ENCODE measurements at regions not wholly inside any gene's neighbourhood (a gene's known extent, or its start where the extent isn't known, plus 50 kb on each side); places are given as distances from the start of the nearest gene placed in this dataset.
A peak's percentile ranks its signal among the peaks of the same experiment; 100 is the strongest.

DNA sequence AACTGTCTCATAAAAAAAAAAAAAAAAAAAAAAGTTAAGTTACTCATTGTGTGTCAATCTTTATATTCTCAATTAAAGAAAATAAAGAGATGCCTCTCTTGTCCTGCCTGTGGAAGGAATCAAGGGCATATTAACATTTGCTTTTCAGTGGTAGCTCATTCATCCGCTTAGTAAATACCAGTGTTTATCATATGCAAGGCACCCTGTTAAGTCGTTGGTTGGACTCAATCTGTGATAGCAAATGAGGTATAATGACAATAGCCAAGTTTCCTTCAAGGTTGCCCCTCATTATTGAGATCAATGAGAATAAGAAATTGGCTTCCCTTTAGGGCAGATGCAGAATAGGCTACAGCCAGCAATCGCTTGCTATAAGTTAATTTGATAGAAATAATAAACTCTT is 812.7 kb upstream of the COBL start:
- Histone ChIP-seq H3K9me3 (no peaks in the 10 kb centered on the region), H3K36me3 (ENCODE audit: control insufficient read depth, insufficient read depth, low read length) (no peaks in the 10 kb centered on the region), H3K4me1 (peaks cover 4% of the 10 kb centered on the region), H3K27me3 (replicated peaks; ENCODE audit: control insufficient read depth, insufficient read depth, low read length) (no peaks in the 10 kb centered on the region; the same call in 1 of the 2 replicates), H3K4me3 (ENCODE audit: low read depth, low read length) (no peak overlapping the region)
- Mint-ChIP-seq H3K27me3 (ENCODE audit: insufficient read depth, unreplicated experiment) (no peaks in the 10 kb centered on the region), H3K4me1 (ENCODE audit: low read depth, unreplicated experiment) (peaks cover 7% of the 10 kb centered on the region), H3K36me3 (ENCODE audit: insufficient read depth, unreplicated experiment) (no peaks in the 10 kb centered on the region), H3K4me3 (ENCODE audit: unreplicated experiment) (no peak overlapping the region), H3K27ac (ENCODE audit: unreplicated experiment) (no peak overlapping the region), H3K9me3 (ENCODE audit: unreplicated experiment) (peaks cover 22% of the 10 kb centered on the region)
- TF ChIP-seq, protein P1, sequence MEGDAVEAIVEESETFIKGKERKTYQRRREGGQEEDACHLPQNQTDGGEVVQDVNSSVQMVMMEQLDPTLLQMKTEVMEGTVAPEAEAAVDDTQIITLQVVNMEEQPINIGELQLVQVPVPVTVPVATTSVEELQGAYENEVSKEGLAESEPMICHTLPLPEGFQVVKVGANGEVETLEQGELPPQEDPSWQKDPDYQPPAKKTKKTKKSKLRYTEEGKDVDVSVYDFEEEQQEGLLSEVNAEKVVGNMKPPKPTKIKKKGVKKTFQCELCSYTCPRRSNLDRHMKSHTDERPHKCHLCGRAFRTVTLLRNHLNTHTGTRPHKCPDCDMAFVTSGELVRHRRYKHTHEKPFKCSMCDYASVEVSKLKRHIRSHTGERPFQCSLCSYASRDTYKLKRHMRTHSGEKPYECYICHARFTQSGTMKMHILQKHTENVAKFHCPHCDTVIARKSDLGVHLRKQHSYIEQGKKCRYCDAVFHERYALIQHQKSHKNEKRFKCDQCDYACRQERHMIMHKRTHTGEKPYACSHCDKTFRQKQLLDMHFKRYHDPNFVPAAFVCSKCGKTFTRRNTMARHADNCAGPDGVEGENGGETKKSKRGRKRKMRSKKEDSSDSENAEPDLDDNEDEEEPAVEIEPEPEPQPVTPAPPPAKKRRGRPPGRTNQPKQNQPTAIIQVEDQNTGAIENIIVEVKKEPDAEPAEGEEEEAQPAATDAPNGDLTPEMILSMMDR (IDR thresholded peaks at IDR 0.05; ENCODE audit: insufficient read depth in 1 of 2, low read depth in 1 of 2, low read length in 1 of 2, severe bottlenecking in 1 of 2, unreplicated experiment in 1 of 2), result no peak
- intact Hi-C loops (cut with micrococcal nuclease; ENCODE audit: unreplicated experiment), result no loop called here
- POLR2A ChIA-PET, result no interaction called here
- no TSS peak for BruUV-seq (replicated peaks)
- DNase-seq, result no peak
- CTCF ChIA-PET, result no interaction called here

DNA sequence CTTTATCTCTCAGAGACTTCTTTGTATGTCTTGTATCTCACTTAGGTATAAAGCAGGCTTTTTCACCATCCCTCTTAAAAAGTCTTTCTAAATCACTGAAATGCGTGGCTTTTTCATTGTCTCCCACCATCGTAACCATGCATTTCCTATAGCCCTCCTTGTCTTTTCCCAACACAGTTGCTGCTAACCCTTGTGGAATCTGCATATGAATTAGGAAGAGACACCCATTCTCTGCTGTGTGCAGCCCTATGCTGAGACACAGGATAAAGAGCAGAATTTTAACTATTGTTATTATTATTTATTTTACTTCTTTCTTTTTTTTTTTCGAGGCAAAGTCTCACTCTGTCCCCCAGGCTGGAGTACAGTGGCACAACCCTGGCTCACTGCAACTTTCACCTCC is 804.3 kb upstream of the COBL start:
- H3K27me3 Mint-ChIP-seq (ENCODE audit: insufficient read depth, unreplicated experiment), result no peaks in the 10 kb centered on the region
- POLR2A ChIA-PET, result no interaction called here
- Histone ChIP-seq H3K4me1 (peaks cover 30% of the 10 kb centered on the region), H3K36me3 (ENCODE audit: control insufficient read depth, insufficient read depth, low read length) (no peaks in the 10 kb centered on the region), H3K9me3 (no peaks in the 10 kb centered on the region), H3K27me3 (replicated peaks; ENCODE audit: control insufficient read depth, insufficient read depth, low read length) (no peaks in the 10 kb centered on the region), H3K4me3 (ENCODE audit: low read depth, low read length) (no peak overlapping the region)
- no peaks in the 10 kb centered on the region for H3K9me3 Mint-ChIP-seq (ENCODE audit: unreplicated experiment)
- DNase-seq, result no peak
- CTCF ChIA-PET, result no interaction called here
- H3K4me3 Mint-ChIP-seq (ENCODE audit: unreplicated experiment), result no peak overlapping the region
- no peak overlapping the region for H3K27ac Mint-ChIP-seq (ENCODE audit: unreplicated experiment)
- intact Hi-C loops (cut with micrococcal nuclease; ENCODE audit: unreplicated experiment), result no loop called here
- TF ChIP-seq, protein P1 (IDR thresholded peaks at IDR 0.05; ENCODE audit: insufficient read depth in 1 of 2, low read depth in 1 of 2, low read length in 1 of 2, severe bottlenecking in 1 of 2, unreplicated experiment in 1 of 2), result no peak
- H3K4me1 Mint-ChIP-seq (ENCODE audit: low read depth, unreplicated experiment), result peaks cover 28% of the 10 kb centered on the region
- no TSS peak for BruUV-seq (replicated peaks)
- no peaks in the 10 kb centered on the region for H3K36me3 Mint-ChIP-seq (ENCODE audit: insufficient read depth, unreplicated experiment)

DNA sequence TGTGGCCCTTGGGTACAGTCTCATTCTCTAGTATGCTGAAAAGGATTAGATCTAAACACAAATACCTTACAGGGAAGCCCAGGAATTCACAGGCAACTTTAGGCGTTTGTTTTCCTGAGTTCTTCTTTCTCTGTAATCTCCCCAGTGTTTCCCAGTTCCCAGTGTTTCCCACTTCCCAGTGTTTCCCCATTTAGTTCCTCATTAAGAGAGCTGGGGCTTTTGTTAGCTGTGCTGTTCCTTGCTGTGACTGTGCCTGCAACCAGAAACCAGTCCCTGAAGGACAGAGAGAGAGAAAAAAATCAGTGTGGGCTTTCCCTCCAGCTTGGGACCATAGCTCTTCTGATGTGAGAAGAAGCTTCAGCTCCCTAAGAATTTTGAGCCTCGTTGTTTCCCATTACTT is 802.9 kb upstream of the COBL start:
- Histone ChIP-seq H3K4me1 (peaks cover 28% of the 10 kb centered on the region), H3K36me3 (ENCODE audit: control insufficient read depth, insufficient read depth, low read length) (no peaks in the 10 kb centered on the region), H3K27me3 (replicated peaks; ENCODE audit: control insufficient read depth, insufficient read depth, low read length) (no peaks in the 10 kb centered on the region), H3K9me3 (no peaks in the 10 kb centered on the region), H3K4me3 (ENCODE audit: low read depth, low read length) (no peak overlapping the region)
- Mint-ChIP-seq H3K4me1 (ENCODE audit: low read depth, unreplicated experiment) (peaks cover 24% of the 10 kb centered on the region), H3K9me3 (ENCODE audit: unreplicated experiment) (no peaks in the 10 kb centered on the region), H3K36me3 (ENCODE audit: insufficient read depth, unreplicated experiment) (no peaks in the 10 kb centered on the region), H3K27me3 (ENCODE audit: insufficient read depth, unreplicated experiment) (no peaks in the 10 kb centered on the region), H3K4me3 (ENCODE audit: unreplicated experiment) (no peak overlapping the region), H3K27ac (ENCODE audit: unreplicated experiment) (peak overlapping the region; percentile 34)
- BruUV-seq (replicated peaks), result no TSS peak
- TF ChIP-seq, protein P1 (IDR thresholded peaks at IDR 0.05; ENCODE audit: insufficient read depth in 1 of 2, low read depth in 1 of 2, low read length in 1 of 2, severe bottlenecking in 1 of 2, unreplicated experiment in 1 of 2), result no peak
- no peak for DNase-seq
- intact Hi-C loops (cut with micrococcal nuclease; ENCODE audit: unreplicated experiment), result no loop called here
- ChIA-PET CTCF (no interaction called here), POLR2A (no interaction called here)

Data from Caco-2 (cell line).